NCI-H526 treated with DMSO at 0.1 percent for 48 hours (cell line): ENCODE measurements at regions not wholly inside any gene's neighbourhood (a gene's known extent, or its start where the extent isn't known, plus 50 kb on each side); places are given as distances from the start of the nearest gene placed in this dataset.

Experiments used
- DNase-seq: peaks from one replicate; lab custom pipeline; 2025; lab: John Stamatoyannopoulos, UW

DNA sequence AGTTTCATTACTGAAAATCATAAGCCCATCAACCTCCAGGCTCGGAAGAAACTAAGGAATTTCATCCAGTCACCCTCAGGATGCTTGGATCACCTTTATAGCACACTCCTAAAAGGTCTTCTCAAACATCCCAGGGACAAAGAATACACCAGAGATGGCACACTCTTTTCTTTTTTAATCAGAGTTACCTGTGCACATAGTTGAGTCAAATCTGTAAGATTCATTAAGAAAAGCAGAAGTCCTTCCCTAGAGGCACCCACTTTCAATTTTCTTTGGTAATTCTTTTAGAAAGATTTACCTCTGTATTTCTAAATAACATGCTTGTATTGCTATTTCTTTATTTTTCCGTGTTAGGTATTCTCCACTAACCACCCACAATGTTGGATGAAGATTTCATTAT is 50.6 kb upstream of the IL6 start:
- no peak for DNase-seq

DNA sequence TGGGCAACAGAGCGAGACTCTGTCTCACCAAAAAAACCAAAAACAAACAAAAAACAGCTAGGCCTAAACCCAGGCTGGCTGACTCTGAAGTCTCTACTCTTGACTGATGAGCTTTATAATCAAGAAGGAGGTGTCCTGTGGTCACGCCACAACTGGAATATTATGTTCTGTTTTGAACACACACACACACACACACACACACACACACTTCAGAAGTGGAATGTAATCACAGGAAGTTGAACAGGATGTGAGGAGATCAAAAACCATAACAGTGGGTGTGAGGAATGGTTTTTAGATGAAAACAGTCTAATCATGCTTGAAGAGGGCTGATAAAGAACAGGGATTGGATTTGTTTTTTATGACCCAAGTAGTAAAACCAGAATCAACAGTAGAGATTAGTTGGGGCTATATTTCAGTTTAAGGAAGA is 51.1 kb upstream of the IL6 start:
- DNase-seq, result no peak

DNA sequence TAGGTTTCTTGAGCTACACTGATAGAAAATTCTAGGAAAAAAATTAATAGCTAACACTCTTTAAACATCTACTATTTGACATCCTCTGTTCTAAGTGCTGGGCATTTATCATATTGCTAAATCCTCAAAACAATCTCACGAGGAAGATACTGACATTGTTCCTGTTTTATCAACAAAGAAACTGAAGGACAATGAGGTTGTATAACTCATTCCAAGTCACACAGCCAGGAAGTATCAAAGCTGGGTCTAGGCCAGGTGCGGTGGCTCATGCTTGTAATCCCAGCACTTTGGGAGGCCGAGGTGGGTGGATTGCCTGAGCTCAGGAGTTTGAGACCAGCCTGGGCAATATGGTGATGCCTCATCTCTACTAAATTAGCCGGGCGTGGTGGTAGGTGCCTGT is 51.6 kb upstream of the IL6 start:
- no peak for DNase-seq

DNA sequence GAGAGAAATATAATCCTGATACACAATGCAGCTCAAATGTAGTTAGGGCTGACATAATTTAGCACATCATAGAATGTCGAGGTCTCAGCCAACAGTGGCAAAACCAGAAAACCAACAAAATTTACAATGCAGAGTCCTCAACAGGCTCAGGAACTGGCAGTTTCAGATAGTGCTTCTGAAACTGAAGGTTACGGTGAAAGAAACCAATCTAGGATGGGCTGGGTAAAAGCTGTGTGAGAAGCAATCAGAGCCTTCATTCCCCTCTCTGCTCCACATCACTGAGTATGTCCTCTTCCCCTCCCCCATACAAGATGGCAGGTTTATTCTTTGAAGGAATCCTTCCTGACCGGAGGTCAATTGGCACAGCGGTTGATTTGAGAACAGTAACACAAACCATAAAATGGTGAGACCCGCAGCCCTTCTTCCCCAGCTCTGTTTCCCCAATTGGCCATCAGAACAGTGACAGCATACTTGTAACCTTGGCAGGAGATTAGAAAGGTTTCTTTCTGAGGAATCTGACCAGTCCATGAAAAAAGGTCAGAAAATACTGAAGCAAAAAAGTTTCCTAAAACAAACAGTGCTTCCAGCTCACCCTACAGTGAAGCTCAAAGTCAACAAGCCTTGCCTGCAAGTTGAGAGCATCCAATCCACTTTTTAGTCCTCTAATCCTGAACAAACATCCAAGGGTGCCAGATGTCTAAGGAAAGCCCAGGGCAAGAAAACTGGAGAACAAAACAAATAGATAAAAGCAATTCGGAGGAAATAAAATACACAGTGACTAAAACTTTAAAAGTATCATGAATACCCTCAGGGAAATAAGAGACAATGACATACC is 53.9 kb upstream of the IL6 start:
- no peak for DNase-seq

DNA sequence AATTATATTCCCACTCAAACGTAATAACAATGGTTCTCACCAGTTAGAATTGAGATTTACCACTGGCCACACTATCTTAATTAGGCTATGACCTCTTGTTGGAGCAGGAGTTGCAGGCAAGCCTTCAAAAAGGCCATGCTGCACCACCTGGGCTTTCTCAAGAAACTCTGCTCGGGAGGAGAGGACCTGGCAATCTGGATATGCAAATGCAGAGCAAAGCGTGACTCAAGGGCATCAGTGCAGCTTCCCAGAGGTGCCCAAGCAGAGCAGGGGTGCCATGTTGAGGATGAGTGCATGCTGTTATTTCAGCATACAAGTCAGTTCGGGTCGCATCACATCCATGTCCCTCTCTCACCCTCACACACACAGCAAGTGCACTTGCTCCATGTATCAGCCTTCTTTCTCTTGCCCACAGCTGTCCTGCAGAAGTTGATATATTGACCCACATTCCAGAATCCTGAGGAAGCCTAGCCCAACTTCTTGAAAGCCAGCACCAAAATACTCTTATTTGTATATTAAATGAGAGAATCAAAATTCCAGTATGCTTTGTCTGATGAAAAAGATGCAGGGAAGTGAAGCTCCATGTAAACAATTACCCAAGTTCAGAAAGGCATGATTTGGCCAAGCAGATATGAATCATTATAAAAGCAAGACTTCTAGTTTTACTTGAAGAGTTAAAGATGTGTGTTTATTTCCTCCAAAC is 55.7 kb upstream of the IL6 start:
- no peak for DNase-seq

DNA sequence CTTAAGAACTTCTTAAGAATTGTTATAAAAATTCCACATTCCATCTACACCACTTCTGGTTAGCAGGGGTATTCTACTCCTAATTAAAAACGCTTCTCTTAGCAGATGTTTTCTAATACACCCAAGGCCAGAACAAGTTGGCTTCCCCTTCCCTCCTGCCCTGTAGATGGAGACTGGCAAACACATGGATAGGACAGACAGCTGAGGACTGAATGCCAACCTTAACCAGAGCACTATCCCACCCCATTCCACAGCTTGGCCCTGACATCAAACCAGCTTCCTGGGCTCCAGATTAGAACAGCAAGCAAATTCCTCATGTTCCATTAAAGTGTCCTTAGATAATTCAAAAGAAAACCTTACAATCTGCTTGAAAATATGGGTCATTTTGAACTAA is 56.6 kb upstream of the IL6 start:
- DNase-seq, result no peak

DNA sequence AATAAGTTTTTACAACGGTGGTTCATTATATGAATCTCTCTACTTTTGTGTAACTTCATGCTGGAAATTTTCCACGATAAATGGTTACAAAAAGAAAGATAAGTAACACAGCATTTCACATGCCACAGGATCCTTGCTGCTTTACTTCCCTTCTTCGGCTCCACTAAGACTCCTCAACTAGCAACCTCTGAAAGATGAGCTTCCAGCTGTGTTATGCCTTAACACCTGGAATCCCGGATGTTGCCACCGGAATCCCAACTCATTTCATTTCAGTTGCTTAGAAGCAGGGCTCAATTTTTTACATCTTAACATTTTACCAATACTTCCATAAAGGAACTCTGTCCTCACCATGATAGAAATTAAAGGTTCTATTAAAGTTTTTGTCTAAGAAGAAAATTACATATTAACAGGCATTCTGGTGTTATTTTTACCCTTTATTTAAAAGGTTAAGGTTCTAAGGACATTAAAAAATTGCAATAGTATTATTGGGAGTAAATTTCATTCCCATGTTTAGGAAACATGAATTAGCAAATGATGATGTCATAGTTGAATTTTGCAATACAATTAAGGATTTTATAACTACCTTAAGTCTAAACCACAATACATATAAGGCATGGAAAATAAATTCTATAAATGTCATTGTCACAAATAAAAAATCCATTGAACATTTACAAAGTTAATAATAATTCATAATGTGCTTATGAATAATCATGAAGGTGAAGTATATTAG is 57.1 kb upstream of the IL6 start:
- no peak for DNase-seq

DNA sequence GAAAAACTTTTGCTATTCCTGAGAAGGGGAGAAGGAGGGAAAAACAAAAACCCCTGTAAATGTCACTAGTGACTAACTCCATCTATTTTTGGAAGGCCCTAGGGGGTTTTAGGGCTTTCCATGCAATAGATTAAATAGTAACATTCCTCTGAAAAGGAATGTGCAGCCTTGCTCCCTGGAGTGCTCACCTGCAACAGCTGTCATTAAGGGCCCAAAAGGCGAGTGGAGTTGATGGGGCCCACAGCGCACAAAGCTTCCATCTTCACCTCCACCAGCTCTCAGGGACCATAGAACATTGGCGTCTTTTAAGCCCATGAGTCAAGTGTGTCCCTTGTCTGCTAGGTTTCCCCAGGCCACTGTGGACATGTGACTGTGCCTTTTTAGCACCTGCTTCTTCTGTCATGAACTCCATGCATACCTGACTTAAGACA is 58.0 kb upstream of the IL6 start:
- DNase-seq, result no peak

DNA sequence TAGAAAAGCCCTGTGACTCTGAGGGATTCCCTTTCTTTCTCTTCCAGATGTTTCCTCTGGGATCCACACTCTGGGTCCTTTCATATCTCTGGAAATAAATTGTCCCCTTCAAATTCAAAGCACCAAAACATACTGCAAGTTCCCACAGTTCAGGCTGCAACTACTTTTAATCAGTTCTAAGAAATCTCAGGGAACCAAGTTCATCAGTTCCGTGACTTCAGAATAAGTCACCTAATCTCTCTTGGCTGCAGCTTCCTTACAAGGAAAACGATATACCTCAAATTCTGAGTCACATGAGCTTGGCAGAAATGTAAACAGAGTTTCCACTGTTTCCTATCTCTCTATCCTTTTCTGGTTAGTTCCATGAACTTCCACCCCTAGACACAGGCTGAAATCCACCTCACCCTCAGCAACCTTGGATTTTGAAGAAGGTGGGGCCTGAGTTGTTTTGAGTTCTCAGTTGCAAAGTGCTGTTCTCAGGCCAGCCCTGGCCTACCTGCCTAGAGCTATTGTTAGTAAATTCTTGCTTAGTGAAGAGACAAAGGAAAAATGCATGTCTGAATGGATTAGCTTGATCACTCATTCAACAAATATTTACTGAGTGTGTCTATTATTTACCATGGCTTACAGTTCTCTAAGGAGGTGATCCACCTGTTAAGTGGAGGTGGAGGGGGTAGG is 59.3 kb upstream of the IL6 start:
- DNase-seq, result no peak

DNA sequence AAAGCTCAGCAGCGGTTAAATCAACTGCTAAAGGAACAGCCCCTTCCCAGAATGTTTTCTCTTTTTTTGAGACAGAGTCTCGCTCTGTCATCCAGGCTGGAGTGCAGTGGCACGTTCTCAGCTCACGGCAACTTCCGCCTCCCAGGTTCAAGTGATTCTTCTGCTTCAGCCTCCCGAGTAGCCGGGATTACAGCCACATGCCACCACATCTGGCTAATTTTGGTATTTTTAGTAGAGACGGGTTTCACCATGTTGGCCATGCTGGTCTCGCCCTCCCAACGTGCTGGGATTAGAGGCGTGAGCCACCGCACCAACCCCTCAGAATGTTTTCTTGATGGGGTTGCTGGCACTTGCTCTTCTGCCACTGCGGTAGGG is 59.8 kb upstream of the IL6 start:
- no peak for DNase-seq

DNA sequence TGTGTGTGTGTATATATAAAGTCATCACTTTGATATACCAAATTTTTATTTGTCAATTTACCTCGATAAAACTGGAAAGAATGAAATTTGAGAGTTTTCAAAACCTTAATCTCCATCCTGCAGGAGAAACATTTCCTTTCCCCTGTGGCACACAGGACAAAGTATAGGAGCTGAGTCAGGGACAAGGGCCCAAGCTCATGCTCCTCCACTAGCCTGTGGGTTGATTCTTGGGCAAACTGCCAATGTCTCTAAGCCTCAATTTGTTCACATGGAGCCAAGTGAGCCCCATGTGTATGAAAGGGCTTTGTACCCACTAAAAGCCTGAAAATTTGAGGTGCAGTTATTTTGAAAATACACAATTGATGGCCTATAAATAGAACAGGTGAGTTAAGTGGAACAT is 60.3 kb upstream of the IL6 start:
- DNase-seq, result no peak

DNA sequence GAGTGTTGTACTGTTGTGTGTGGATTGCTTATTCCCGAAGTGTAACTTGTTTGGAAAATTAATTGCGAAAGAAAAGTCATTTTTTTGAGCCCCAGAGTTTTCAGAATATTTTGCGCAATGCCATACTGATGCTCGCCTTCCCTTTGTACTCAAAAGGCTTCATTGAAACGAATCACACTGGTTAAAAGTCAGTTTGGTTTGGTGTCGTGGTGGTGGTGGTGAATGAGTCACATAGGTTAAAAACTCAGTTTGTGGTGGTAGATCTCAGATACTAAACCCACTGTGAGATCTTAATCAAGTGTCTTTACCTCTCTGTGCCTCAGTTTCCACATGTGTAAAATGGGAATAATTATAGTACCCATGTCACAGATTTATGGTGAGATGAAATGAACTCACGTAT is 61.1 kb upstream of the IL6 start:
- DNase-seq, result no peak

DNA sequence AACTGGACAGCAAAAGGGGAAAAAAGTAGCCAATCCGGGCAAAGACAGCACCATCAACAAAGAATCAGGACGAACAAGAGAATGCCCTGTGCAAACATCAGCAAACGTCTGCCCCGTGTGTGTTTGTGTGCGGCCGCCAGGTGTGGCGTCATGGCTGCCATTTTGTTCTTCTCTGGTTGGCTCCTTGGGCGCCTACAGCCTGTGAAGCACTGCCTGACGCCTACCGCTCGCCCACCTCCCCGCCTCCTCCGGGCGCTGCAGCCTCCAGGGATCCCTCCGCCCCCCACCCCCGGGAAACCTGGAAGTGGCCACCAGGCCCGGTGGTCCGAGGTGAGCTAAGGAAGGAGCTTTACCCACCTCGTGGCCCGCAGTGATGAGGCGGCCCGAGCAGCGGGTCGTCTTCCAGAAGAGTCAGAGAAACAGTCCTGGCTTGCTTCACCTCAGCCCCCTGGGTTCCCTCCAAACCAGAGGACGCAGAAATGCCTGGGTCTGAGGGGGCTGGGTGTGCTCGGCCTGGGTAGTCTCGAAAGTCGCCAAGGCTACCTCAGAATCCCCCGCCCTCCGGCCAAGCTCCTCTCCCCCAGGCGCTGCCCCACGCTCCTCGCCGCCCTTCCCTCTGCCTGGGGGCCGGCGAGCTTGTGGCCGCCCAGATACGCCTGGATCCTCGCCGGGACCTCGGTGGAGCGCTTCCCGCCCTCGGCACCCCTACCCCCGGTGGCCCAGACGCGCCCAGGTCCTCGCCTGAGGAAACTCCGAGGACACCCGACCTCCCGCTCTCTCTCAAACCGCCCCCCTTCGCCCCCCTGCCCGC is 61.8 kb upstream of the IL6 start:
- DNase-seq, result no peak

DNA sequence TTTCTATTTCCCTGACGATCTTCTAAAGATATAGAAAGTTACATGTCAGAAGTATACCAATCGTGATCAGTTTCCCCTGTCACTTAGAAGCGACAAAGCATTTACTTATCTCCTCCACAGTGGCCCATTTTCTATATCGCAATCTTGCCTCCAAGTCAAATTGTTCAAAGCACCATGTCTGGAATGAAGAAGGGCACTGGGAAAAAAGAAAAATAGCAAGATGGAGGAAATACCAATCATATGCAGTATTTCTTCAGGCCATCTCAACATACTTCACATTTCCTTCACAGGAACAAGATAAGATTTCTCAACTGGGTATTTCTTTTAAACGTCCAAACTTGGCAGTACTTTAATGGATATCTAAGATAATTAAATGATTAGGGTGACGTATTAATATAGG is 63.3 kb upstream of the IL6 start:
- no peak for DNase-seq

DNA sequence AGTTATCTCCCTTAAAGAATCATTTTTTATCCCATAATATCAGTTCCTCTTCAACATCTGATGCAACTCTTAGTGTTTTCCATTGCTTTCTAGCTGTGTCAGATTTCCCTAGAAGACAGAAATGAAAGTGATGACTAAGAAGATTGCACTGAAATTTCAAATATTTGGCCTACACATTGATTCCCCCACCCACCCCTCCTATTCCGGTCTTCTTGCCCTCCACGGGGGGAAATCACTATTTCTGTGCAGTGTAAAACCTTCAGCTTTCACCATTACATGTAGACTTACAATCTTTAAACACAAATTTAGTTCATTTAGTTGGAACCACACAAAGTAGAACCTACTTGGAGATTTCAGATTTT is 63.7 kb upstream of the IL6 start:
- DNase-seq, result no peak

DNA sequence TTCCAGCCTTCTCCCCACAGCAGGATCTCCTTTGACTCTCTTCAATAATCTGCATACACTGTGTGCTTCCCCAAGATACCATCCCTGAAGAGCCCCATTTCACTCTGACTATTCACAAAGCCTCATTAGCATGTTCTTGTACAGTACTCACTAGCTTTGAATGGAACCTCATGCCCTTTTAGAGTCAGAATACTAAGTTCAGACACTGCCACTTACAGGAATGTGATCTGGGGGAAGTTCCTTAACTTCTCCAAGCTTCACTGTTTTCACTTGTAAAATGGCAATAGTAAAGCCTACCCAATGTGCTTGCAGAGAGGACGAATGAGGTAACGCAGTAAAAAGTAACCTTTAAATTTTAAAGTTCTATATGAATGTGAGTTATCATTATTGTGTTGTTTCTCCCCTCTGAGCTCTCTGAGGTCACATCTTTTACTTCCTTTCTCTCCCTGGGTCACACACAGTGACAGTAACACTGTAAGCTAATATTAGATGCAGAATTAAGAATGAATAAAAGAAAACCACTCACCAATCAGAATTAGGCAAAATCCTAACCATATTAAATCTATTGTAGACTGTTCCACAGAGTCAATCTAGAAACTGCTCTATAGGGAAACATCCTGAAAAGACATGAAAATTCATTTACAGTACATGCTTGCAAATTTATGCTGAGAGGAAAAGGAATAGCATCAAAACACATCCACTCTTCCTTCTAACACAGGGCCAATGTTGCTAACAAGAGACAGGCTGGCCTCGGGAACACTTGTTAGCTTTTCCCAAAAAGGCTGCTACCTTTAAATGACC is 64.2 kb upstream of the IL6 start:
- DNase-seq, result no peak

DNA sequence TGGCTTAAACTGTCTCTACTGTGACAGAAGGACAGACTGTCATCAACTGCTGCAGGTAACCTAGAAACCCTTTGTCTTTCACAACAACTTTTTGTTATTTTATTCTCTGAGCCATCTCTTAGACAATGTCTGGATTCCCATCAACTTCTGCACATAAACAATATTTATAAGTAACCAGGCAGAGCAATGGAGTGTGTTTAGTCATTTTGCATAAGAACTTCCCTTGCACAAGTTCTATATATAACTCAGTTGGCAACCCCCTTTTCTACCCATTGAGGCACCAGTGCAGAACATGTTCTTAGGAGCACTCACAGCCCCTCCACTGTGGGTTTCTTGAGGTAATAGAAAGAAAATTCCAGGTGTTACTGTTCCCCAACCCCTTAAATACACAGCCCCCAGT is 65.0 kb upstream of the IL6 start:
- DNase-seq, result no peak

DNA sequence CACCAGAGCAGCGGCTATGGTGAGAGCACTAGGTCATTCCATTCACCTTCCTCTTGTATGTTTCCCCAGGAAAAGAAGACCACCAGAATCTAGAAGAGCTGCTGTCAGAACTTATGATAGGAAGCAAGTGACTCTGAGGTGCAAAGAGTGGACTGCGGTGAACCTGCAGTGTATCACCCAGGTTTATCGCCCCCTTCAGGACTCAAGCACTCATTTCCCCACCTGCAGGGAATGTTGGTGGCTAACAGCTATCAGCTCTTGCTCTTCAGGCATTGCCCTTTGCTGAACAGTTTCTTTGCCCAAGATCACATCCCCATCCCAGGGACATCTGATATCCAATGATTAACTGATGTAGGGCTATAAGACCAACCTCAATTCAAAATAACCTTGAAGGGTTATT is 66.3 kb upstream of the IL6 start:
- DNase-seq, result no peak

DNA sequence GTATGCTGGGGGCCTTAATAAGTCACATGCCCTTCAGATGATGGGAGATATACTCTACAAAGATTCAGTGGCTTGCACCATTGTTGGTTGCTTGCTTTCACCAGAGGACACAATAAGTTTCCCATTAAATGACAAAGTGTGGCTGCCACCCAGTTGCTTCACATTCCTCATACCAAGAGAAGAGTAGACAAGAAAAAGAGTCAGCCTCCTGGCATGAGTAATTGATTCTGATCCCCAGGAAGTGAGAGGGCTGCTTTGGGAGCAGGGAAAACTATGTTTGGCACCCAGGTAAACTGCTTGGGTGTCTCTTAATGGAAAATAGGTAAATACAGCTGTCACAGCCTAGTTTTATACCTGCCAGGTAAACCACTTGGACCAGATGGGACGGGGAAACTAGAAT is 66.7 kb upstream of the IL6 start:
- DNase-seq, result no peak

DNA sequence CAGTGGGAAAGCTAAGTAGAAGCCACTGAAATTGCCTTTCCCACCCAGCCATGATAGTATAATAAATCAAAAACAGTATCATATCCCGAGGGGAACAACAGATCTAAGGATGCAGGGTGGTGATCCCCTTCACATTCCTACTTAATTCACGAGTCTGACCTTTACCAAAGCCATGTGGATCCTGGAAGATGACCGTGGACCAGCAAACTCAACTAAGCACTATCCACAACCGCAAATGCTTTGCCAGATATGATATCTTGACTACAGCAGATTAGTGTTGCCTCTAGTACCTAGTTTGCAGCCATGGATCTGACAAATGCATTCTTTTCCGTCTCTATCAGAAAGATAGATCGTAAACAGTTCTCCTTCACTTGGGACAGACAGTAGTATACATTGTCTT is 67.3 kb upstream of the IL6 start:
- DNase-seq, result no peak

DNA sequence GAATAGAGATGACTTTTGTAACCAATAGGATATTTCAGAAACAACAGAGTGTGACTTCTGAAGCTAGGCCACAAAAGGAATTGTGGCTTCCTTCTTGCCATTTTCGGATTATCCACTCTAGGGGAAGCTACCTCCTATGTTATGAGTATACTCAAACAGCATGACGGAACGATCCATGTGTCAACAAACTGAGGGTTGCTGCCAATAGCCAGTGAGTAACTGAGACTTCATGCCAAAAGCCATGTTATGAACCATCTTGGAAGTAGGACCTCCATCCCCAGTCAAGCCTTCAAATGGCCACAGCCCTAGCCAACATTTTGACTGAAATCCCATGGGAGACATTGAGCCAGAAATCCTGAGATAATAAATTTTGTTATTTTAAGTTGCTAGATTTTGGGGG is 69.0 kb upstream of the IL6 start:
- no peak for DNase-seq
